ENCODE measurements at regions not wholly inside any gene's neighbourhood (a gene's known extent, or its start where the extent isn't known, plus 50 kb on each side); places are given as distances from the start of the nearest gene placed in this dataset.

DNA sequence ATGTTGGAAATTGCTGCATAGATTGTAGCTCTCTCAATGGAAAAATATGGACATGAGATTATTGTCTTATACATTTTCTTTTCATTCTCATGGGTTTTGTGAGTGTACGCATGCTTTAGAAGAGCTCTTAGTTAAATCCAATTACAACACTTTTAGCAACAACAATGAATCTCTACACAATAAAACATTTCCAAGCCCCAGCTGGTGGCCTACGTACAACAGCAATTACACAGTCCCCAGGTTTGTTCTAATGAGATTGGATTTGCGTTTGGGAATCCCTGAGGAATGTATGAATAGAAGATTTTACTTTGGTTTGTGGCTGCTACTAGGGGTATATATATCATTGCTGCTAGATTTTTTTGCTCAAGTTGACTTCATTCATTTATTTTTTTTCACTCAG is 98.6 kb downstream of the FHDC1 start:
- H3K27ac ChIP-seq = no peak overlapping the region
- no peak for DNase-seq (ENCODE audit: low read depth, low spot score)

DNA sequence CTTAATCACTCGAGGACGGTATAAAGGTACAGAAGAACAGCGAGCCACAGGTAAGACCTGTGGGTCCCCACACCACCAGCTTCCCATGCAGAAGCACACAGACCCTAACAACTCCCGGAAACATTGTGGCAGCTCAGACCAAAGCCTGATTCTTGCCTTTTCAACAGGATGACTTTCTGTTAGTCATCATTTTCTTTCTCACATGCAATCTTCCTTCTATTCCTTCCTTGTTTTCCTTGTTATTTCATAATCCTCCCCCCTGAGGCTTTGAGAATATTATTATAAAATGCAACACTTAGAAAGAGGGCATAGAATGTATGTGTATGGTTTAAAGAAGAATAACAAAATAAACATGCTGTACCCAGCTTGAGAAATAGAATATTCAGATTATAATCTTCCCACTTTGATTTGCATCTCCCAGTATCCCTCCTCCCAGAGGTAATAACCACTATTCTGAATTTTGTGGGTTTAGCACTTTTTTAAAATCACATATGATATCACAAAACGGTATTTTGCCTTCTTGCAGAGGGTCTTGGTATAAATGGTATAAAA is 100.9 kb downstream of the FHDC1 start:
- no peak for DNase-seq (ENCODE audit: low read depth, low spot score)
- H3K27ac ChIP-seq = no peak overlapping the region

DNA sequence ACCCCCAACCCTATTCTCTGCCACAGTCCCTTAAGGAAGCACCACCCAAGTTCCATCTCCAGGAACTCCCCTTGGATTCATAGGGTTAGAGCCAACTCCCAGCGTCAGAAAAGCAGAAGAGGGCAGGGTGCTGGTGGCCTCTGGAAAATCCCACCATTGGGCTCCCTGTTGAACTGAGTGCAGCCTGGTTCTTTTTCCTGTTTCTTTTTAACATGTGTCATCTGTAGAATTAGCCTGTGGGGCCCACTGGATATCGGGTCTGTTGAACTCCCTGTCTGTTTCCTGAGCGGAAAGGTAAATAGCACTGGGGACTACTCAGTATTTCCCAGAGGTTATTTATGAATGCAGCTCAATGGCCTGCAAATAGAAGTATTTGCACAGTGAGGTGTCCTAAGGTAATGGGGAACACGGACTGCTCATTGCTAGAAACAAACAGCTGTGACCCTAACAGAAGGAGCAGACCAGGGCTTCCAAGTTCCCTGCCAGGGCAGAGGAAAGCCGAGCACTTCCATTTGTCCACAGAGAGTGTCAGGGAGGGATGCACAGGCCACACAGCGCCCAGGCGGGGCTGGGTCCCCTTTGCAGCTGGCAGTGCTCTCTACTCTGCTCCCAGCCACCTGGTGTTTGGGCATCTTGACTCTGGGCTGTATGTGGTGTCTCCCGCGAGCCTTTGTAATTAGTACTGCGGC is 102.6 kb downstream of the FHDC1 start:
- no peak for DNase-seq (ENCODE audit: low read depth, low spot score)
- no peak overlapping the region for H3K27ac ChIP-seq

DNA sequence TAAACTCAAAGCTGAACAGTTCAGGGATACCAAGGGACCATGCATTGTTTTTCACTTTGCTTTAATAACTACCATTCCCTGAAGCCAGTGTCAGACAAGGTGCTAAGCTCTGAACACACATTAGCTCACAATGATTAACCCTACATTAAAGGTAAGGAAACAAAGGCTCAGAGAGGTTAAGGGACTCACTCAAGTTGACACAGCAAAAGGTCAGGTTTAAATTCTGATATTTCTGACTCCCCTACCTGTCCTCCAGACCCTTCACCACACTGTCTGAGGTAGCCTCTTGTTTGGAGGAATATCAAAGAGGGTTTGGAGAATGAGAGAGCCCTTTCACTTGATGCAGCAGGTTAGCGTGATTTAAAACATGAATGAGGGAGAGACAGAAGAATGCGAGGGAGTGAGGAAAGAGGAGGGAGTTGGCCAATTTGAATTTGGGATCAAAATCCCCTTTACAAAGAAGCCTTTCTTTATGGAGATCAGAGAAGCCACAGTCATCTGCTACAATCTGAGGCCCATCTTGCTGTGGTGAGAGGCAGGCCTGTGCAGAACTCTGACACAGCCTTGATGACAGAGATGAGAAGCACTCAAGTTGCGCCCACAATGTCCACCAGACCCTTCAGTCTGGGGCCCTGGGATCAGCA is 103.5 kb downstream of the FHDC1 start:
- no peak overlapping the region for H3K27ac ChIP-seq
- DNase-seq (ENCODE audit: low read depth, low spot score) = no peak

DNA sequence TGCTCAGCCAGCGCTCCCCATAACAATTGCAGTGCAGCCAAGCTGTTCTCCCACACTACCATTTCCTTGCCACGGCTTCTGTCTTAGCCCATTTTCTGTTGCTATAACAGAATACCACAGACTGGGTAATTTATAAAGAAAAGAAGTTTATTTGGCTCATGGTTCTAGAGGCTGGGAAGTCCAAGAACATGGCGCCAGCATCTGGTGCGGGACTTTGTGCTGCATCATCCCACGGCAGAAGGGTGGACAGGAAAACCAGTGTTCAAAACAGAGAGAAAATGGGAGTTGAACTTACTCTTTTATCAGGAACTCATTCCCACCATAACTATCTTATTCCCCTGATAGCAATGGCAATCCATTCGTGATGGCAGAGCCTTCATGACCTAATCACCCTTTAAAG is 104.6 kb downstream of the FHDC1 start:
- DNase-seq (ENCODE audit: low read depth, low spot score) = no peak

GRCh38 chr4:153044036-153044435 is 107.9 kb downstream of the FHDC1 start:
- DNase-seq (ENCODE audit: low read depth, low spot score) = no peak
- H3K27ac ChIP-seq = no peak overlapping the region

More for the DNA sequence above, 104.6 kb downstream of the FHDC1 start:
- H3K27ac ChIP-seq = no peak overlapping the region

DNA sequence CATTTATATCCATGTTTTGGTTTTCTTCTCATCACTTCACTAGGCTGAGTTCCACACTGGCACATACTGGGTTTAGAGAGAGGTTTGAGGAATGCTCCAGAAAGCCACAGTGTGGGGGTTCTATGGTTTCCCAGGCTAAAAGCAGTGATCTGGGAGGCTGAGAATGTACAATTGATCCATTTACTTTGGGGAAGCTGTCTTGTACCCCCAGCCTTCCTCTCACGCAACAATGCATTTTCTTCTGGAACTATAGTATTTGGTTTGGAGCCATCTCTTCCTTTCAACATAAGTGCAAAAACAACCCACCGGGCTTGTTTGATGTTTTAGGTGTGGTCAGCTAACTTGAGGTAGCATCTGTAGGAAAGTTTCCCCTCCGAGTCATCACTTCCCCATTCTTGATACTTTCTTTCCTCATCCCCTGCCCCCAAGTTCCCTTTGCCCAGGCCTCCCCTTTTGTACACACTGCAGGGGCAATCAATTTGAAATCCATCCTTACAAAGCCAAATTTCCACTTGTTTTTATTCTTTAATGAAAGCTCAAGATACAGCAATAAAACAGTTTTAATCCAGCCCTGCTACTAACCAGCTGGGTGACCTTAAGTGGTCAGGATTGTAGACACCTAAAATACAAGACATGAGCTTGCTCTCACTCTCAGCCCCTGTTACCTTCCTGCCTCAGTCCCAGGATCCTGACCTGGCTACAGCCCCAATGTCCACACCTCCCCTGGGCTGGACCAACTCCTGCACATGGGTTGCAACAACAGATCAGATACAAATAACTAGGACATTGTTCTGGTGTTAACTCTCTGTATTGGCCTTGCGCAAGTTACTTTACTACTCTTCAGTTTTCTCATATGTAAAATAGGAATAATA is 109.2 kb downstream of the FHDC1 start:
- H3K27ac ChIP-seq = no peak overlapping the region
- no peak for DNase-seq (ENCODE audit: low read depth, low spot score)

- no peak for DNase-seq (ENCODE audit: low read depth, low spot score)
- no peak overlapping the region for H3K27ac ChIP-seq
Observed at GRCh38 chr4:153058671-153059060, 122.5 kb downstream of the FHDC1 start.

DNA sequence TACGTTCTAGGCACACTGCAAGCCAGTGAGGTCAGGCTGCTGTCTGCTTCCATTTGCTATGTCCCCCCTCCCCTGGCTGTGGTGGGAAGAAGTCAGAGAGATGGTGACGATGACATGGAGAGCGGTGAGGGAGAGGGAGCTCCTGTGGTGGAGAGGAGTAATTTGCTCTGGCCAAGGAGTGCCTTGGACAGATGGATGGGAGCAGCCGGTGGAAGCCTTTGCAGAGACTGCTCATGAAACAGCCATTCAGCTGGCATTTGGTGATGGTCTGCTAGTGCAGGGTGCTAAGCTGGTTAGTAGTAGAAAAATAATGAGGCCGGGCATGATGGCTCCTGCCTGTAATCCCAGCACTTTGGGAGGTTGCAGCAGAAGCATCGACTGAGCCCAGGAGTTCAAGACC is 124.1 kb downstream of the FHDC1 start:
- H3K27ac ChIP-seq = no peak overlapping the region
- DNase-seq (ENCODE audit: low read depth, low spot score) = no peak

DNA sequence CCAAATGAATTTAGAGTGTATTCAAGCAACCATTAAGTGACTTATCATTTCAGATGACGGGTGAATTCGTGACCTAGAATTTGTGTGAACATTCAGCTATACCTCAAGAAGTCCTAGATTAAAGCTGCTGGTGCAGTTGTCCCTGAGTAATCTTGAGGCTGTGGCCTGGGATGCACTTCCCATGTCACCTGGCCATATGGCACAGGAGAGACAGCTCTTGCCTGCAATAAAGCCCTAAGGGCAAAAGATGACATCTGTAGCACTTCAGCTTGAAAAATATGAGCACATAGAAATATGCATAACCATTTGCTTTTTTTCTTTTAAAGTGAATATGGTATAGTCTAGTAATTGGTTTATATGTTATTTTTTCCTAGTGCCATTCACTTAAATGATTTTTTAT is 125.8 kb downstream of the FHDC1 start:
- no peak for DNase-seq (ENCODE audit: low read depth, low spot score)
- no peak overlapping the region for H3K27ac ChIP-seq

DNA sequence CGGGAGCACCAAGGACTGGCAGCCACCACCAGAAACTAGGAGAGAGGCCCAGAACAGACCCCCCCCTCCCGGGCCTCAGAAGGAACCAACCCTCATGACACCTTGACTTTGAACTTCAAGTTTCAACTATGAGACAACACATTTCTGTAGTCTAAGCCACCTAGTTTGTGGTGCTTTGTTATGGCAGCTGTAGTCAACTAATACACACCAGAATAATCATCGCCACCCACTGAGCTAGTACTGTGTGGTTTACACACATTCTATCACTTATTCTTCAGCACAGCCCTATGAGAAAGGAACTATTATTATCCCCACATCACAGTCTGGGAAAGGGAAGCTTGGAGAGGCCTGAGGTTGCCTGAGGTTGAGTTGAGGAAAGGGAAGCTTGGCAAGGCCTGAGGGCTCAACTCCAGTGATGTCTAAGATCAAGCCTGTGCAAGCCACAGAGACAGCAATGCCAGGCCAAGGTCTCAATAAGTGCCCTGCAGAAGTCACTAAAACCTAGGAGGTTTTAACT is 126.6 kb downstream of the FHDC1 start:
- no peak overlapping the region for H3K27ac ChIP-seq
- DNase-seq (ENCODE audit: low read depth, low spot score) = no peak

DNA sequence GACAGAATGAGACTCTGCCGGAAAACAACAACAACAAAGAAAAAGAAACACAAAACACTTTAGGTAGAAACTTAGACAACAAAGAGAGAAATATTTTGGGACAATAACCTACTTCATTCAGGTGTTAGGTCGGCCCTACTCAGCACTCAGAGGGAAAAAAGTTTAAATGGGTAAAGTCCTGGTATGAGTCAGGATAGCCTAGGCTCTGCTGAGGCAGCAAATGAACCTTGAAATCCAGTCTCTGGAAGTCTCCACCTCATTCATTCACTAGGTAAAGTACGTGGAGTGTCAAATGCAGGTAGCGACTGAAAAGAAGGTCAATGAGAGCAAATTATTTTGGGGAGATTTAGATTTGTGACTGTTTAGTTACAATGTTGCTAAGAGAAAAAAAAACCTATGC is 127.4 kb downstream of the FHDC1 start:
- DNase-seq (ENCODE audit: low read depth, low spot score) = no peak
- no peak overlapping the region for H3K27ac ChIP-seq

- no peak overlapping the region for H3K27ac ChIP-seq
- no peak for DNase-seq (ENCODE audit: low read depth, low spot score)
Observed at GRCh38 chr4:153064571-153064970, 128.4 kb downstream of the FHDC1 start.

DNA sequence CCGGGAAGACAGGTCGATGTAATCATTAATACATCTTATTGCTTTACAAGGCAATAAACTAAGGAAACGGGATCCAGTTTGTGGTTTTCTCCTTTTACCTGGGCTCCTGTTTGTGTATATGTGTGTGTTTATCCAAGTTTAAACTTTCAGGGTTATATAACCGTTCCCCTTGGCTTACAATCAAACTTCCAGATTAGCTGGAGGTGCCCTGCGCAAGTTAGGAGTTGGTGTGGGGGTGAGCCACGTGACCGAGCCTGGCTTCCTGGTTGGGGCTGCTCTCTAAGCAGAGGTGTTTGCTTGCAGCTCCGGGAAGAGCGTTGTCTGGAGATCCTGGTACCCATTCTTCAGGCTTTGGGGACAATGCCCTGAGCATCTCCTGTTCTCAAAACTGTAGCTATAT is 129.2 kb downstream of the FHDC1 start:
- no peak for DNase-seq (ENCODE audit: low read depth, low spot score)
- no peak overlapping the region for H3K27ac ChIP-seq

GRCh38 chr4:153067376-153067775 is 131.3 kb downstream of the FHDC1 start:
- no peak for DNase-seq (ENCODE audit: low read depth, low spot score)
- H3K27ac ChIP-seq = no peak overlapping the region

DNA sequence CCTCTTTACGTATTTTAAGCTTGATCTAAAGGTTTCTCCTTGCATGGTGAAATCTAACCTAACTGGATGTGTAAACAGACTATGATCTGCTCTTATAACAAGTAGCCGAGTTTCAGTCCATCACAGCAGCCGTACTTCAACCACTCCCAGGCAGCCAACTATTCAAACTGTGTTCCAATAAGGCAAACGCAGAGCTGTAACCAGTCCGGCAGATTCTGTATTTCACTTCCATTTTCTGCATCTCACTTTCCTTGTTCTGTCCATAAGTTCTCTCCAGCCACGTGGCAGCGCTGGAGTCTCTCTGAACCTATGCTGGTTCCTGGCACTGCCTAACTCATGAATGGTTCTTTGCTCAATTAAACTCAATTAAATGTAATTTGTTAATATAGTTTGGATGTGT is 132.6 kb downstream of the FHDC1 start:
- DNase-seq (ENCODE audit: low read depth, low spot score) = no peak
- no peak overlapping the region for H3K27ac ChIP-seq

DNA sequence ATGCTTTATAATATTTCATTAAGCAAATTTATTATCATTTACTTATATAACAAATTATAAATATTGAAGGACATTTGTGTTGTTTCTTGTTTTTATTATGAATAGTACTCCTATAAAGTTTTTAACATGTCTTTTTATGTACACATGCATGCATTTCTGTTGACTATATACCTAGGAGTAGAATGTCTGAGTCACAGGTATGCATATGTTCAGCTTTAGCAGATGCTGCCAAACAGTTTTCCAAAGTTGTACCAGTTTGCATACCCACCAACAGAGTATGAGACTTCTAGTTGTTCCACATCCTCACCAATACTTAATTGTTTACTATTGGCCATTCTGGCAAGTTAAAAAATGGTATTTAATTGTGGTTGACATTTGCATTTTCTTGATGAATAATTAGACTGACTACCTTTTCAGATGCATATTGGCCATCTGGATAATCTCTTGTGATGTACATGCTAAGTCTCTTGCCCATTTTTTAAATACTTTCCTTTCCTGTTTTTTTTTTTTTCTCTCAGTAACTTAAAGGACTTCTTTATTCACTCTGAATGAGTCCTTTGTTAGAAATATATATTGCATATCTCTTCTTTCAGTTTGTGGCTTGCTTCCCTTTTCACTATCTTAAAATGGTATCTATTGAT is 132.2 kb upstream of the TRIM2 start:
- DNase-seq (ENCODE audit: low read depth, low spot score) = no peak
- no peak overlapping the region for H3K27ac ChIP-seq

GRCh38 chr4:153072661-153073060 is 131.6 kb upstream of the TRIM2 start:
- no peak overlapping the region for H3K27ac ChIP-seq

GRCh38 chr4:153074486-153074885 is 129.8 kb upstream of the TRIM2 start:
- no peak overlapping the region for H3K27ac ChIP-seq
- DNase-seq (ENCODE audit: low read depth, low spot score) = no peak

More at GRCh38 chr4:153072661-153073060, 131.6 kb upstream of the TRIM2 start:
- DNase-seq (ENCODE audit: low read depth, low spot score) = no peak

DNA sequence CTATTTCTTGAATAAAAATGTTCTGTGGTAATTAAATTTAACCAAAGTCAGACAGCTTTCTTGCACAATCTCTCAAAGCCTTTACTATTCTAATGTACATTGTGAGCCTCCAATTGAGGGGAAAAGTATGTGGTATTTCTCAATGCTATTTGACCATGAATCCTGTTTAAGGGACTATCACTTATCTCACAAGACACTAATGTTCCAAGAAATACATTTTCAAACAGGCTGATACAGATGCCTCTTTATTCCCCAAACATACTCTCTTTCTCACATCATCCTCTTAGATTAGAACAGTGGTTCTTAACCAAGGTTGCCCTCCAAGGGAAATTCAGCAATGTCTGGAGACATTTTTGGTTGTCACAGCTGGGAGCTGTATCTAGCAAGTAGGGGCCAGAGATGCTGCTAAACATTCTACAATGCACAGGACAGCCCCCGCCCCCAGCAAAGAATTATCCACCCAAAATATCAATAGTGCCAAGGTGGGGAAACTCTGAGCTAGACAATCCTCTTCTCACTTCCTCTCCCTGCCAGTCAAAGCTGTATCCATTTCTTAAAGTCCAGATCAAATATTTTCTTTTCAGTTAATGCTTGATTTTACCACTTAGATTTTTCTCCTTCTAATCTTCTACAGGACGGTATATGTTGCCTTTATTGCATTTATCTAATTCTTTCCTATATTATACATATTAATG is 129.2 kb upstream of the TRIM2 start:
- no peak for DNase-seq (ENCODE audit: low read depth, low spot score)

More for the DNA sequence above, 129.2 kb upstream of the TRIM2 start:
- no peak overlapping the region for H3K27ac ChIP-seq

Measured in epithelial cell of prostate (primary cell).